NCI-H748 (cell line): ENCODE measurements at regions not wholly inside any gene's neighbourhood (a gene's known extent, or its start where the extent isn't known, plus 50 kb on each side); places are given as distances from the start of the nearest gene placed in this dataset.
A peak's percentile ranks its signal among the peaks of the same experiment; 100 is the strongest.

Experiments
- DNase-seq: peaks from one replicate; lab custom pipeline; 2025; ENCODE audit not compliant: unreplicated experiment; lab: John Stamatoyannopoulos, UW

- DNase-seq, result peak; percentile 60
Observed at GRCh38 chr10:75294866-75295701, 59.3 kb upstream of the COMTD1 start.

- DNase-seq, result no peak
Observed at GRCh38 chr10:75294518-75294865, 58.7 kb upstream of the COMTD1 start.

GRCh38 chr10:75294031-75294437, 58.3 kb upstream of the COMTD1 start:
- no peak for DNase-seq

- DNase-seq, result no peak
Observed at GRCh38 chr10:75293446-75293820, 57.7 kb upstream of the COMTD1 start.

GRCh38 chr10:75292794-75293445, 57.2 kb upstream of the COMTD1 start:
- DNase-seq, result no peak

- no peak for DNase-seq
Observed at GRCh38 chr10:75291805-75292204, 56.0 kb upstream of the COMTD1 start.

GRCh38 chr10:75288140-75288711, 52.5 kb upstream of the COMTD1 start:
- no peak for DNase-seq

GRCh38 chr10:75287697-75288096, 51.9 kb upstream of the COMTD1 start:
- DNase-seq, result no peak

- no peak for DNase-seq
Observed at GRCh38 chr10:75286901-75287300, 51.1 kb upstream of the COMTD1 start.
